HCEC 1CT (cell line): ENCODE measurements at regions not wholly inside any gene's neighbourhood (a gene's known extent, or its start where the extent isn't known, plus 50 kb on each side); places are given as distances from the start of the nearest gene placed in this dataset.

ENCODE experiments used
- DNase-seq: peaks from one replicate; pipeline ENCODE4 v3.0.0-alpha.2; 2017

- DNase-seq, result no peak
Measured at GRCh38 chr18:78771496-78772359, 207.9 kb upstream of the SALL3 start.

DNA sequence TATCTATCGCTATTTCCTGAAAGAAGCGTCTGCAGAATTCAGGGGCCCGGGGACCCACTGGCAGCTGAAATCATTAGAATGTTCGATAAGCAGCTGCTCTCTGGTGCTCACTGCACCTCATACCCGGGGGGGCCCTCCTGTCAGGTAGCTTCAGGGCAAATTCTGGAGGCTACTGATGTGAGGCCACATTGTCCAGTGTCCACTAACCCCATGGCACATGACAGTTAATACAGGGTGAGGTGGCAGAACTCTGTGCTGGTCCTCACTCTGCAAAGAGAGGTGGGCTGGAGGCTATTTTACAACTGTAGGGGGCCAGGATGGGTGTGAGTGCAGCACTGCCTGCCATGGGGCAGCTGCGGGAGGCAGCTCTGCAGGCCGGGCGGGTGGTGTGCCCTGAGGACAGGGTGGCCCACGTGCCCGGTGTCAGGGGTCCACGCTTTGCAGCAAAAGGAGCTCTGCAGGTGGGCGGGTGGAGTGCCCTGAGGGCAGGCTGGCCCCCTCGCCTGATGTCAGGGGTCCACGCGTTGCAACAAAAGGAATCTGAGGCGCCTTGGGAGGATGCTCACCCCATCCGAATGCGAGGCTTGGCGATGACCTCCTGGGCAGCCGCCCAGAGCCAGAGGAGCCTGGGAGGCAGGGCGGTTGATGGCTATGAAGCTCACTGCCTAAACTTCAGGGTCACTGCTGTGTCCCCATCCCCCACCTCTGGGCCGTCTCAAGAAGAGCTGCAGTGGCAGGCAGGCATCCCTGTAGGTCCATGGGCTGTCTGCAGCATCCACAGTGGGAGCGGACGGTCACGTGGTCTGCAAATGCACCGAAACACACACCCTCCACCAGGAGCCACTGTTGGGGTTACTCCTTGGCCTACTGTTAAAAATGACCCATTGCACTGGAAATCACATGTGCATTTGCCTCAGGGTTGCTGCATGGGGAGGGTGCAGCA is 207.0 kb upstream of the SALL3 start:
- DNase-seq, result no peak

DNA sequence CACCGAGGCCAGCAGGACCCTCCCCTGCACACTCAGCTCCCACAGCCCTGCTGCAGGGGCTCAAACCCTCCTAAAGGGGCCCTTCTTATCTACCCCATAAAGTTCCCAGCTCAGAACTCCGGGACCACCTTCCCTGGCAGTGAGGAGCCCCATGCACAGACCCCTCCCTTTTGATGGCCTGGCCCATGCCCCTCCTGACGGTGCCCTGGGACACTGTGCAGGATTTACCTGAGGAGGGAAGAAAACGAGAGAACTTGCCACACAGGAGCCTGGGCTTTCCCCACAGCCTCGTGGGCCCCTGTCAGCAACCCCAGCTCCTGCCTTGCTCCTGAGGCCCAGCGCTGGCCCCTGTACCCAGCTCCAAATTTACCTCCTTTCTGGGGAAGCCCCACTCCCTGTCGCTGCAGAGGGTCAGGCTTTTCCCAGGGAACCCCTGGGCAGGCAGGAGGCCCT is 206.3 kb upstream of the SALL3 start:
- no peak for DNase-seq

- no peak for DNase-seq
Measured at GRCh38 chr18:78773819-78774218, 205.8 kb upstream of the SALL3 start.

- DNase-seq, result no peak
Measured at GRCh38 chr18:78774741-78775141, 204.9 kb upstream of the SALL3 start.

DNA sequence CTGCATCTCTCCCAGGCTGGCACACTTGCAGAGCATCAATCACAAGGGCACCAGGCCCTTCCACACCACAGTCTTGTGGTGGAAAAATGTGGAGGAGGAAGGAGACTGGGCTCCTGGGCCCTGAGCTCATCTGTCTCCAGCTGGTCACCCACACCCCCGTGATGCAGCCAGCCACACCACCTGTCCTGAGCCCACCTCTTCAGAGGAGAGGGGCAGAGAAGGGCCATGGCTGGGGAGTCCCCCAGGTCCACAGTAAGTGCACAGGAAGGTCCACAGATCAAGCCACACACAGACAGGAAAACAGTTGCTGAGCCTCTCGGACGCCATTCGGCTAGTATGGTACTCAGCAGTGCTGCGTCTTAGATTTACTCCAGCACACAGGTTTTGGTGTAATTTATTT is 203.5 kb upstream of the SALL3 start:
- no peak for DNase-seq

DNA sequence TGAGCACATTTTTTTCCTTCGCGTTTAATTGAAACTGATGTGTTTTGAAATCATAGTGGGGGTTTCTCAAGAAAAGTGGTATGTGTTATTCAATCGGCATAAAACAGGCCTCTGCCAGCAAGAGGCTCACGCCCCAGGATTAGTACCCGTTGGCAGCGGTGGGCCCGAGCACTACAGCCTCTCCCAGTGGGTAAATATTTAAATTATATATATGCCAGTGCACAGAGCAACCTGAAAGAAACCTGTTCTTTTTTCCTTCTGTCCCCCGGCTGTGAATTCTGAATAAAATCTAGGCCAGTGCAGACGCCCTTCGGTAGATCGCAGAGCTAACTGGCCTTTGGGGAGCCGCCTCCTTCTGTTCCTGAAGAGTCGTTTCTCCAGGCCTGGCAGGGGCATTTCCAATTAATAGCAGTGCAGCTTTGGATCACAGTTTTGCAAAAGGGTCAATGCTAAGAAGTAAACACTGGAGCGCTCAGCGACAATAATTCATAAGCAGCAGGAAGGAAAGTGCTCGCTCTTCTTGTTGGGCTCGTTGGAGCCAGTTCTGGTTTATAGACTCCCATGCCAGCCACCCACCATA is 202.8 kb upstream of the SALL3 start:
- no peak for DNase-seq

DNA sequence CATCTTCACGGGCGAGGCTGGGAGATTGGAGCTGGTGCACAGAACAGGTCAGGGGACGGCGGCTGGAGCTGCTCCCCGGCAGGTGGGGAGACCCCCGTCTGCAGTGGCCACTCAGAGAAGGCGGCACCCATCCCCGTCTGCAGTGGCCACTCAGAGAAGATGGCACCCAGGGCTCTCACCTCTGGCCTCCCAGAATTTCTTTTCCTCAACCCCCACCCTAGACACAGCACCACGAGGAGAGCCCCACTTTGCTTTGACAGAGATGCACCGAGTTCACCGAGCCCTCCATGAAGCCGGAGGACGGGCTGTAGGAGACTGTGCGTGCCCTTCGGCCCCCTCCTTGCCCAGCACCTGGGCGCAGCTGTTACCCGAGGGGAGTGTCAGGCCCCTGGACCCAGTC is 201.6 kb upstream of the SALL3 start:
- no peak for DNase-seq

DNA sequence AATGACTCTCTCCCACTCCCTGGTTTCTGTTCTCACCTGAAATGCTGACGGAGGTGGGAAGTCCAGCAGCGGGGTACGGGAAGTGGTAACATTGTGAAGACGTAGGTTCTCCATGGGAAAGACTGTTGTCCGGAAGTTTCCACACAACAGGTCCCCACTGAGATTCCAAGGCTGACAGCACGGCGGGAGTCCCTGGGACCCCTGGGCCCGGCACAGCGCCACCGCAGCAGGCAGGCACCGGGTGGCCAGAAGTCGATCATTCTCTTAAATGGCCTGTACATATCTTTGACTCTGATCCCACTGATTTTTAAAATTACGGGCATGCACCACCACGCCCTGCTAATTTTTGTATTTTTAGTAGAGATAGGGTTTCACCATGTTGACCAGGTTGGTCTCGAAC is 201.0 kb upstream of the SALL3 start:
- no peak for DNase-seq

- DNase-seq, result no peak
Measured at GRCh38 chr18:78779996-78780718, 199.5 kb upstream of the SALL3 start.

- DNase-seq, result no peak
Measured at GRCh38 chr18:78780719-78781600, 198.7 kb upstream of the SALL3 start.

DNA sequence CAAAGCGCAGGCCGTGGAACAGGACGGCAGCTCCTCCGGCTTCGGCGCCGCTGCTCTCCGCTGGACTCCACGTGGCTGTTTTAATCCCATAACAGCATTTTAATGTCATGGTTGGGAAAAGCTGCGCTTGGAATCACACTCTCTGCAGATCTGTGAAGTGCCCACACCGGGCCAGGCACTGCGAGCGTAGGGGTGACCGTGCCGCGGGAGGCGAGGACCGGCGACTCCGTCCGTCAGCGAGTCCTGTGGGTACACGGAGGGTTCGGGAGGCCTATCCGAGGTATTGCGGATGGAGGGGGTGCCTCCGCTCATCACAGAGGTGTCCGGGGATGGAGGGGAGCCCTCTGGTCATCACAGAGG is 198.0 kb upstream of the SALL3 start:
- no peak for DNase-seq

DNA sequence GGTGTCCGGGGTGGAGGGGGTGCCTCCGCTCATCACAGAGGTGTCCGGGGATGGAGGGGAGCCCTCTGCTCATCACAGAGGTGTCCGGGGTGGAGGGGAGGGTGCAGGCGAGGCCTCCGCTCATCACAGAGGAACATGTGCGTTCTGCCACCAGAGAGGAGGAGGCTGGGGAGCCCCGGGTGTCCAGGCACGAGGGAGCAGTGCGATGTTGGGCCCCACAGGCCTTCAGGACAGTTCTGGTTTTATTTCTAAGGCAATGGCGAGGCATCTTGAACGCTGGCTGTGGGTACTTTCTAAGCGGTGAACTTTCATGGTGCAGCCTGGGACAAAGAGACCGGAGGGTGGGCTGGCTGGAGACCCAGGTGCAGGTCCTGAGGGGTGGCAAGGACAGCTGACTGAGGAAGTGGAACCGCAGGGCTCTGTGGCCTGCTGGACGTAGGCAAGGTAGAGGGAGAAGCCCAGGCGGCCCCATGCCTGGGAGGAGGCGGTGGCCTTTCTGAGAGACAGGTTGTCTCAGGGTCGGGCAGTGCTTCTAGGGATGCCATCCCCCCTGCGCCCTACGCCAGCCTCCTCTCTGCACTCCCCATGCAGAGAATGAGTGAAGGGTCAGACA is 196.6 kb upstream of the SALL3 start:
- no peak for DNase-seq

DNA sequence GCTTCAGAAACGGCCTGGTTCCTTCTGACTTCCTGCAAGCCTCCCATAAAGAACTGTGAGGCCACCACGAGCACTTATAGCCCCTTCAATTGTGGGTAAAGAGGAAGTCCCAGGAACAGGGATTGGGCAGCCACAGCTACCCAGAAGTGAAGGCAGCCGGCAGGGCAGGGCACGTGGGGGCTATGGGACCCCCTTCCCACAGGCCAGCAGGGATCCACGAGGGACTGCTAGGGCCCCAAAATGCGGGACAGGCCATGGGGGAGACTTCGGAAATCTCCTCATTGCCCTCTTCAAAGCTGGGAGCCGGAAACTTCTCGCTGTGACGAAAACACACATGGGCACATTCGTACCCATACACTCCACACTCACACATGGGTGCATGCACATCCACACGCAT is 196.1 kb upstream of the SALL3 start:
- no peak for DNase-seq

DNA sequence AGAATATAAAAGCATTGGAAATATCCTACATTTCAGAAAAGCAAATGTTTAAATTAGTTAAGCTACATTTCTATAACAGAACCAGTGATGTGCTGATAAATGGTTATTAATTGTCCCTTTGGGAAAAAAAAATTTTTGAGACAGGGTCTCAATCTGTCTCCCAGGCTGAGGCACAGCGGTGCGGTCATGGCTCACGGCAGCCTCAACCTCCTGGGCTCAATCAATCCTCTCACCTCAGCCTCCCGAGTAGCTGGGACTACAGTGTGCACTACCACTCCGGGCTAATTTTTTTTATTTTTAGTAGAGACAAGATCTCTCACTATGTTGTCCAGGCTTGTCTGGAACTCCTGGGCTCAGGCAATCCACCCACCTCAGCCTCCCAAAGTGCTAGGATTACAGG is 194.8 kb upstream of the SALL3 start:
- no peak for DNase-seq

GRCh38 chr18:78785706-78786105 is 193.9 kb upstream of the SALL3 start:
- no peak for DNase-seq

- DNase-seq, result no peak
Measured at GRCh38 chr18:78786776-78787175, 192.8 kb upstream of the SALL3 start.

DNA sequence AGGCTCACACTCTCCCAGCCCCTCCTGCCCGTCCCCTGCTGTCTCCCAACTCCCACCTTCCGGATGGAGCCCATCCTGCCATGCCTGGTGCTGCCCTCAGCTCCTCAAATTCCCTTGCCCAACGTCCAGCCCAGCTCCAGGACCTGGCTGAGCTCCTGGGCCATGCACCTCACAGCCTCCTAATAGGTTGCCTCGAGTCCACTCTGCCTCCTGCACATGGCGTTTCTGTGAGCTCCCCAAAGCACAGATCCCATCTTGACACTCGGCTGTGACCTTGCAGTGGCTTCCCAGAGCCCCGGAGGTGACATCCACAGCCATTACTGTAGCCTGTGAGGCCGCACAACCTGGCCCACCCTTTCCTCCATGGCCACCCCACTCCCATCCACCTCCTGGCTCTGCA is 191.9 kb upstream of the SALL3 start:
- no peak for DNase-seq

DNA sequence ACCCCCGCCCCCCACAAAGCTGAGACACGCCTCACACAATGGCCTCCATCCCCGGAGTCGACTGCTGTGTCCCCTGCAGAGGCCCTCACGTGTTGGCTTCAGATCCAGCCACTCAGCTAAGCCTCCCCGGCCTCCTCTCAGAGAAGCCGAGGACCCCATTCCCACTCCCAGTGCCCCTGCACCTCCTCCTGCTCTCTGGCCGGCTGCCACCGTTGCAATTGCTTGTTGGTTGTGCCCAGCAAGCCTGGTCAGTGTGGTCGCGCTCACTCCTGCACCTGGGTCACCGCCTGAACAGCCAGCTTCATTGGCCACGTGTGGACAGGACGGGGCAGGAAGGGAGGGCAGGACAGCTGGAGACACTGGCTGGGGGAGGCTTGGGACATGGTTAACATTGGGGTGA is 191.5 kb upstream of the SALL3 start:
- no peak for DNase-seq

DNA sequence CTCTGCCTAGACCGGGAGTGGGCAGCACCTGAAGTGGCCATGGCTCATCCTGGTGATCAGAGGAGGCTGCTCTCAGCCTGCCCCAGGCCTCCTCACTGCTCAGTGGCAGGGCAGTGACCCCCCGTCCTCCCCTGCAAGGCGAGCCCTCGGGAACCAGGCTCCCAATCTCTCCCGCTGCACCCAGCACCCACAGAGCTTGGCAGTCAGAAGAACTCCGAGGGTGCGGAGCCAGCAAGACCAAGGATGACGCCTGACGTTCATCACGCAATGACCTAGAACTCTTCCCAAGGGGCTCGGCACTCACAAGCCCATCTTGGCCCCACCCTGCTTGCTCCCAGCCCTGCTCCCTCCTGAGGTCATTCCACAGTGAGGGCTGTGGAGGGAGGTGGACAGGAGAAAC is 189.8 kb upstream of the SALL3 start:
- DNase-seq, result no peak

DNA sequence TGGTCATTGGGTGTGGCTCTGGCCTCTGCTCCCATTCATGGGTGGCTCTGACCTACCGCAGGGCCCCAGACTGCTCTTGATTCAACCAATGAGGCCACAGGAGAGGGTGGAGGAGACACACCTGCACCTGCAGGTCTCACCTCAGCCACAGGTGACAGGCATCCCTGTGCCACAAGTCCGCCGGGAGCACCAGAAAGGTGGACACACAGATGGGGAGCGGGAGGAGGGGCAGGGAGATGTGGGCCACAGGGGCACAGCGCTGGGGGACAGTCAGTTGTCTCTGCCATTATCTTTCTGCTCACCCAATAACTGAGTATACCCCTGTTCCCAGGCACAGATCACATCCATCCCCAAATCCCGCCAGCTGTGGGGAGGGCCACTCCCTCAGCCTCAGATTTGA is 189.1 kb upstream of the SALL3 start:
- DNase-seq, result no peak
